GM12878 (cell line): ENCODE measurements at regions not wholly inside any gene's neighbourhood (a gene's known extent, or its start where the extent isn't known, plus 50 kb on each side); places are given as distances from the start of the nearest gene placed in this dataset.

Source experiments
- ATAC-seq: fragments of 200-7000 bp; cut with Tn5 transposase; 3 replicates; pipeline ENCODE4 v1.9.1; 2020; ENCODE audit warnings: mild to moderate bottlenecking, moderate library complexity
- BruUV-seq: library from RNA; stranded (reverse); fragments of 400-500 nt; replicated peaks from 2 replicates; lab custom pipeline; 2021; lab: Mats Ljungman, UMichigan
- CTCF ChIA-PET: fragments of 300-600 bp; sonication (Branson Sonifier 250); formaldehyde crosslinking; extraction: SDS; loops from one replicate; lab custom pipeline; 2021; ENCODE audit warnings: inconsistent platforms; lab: Yijun Ruan, JAX
- POLR2A ChIA-PET: fragments of 350-600 bp; formaldehyde crosslinking; extraction: SDS; loops from one replicate; lab custom pipeline; 2021; ENCODE audit warnings: inconsistent platforms; lab: Charles Lee
- RAD21 ChIA-PET: fragments of 300-600 bp; sonication (Branson Sonifier 250); formaldehyde crosslinking; loops from one replicate; lab custom pipeline; 2023; ENCODE audit warnings: antibody characterized with exemption; ENCODE audit not compliant: unreplicated experiment; lab: Charles Lee
- SMC1A ChIA-PET: fragments of 300-600 bp; sonication (Branson Sonifier 250); formaldehyde crosslinking; loops from one replicate; lab custom pipeline; 2023; ENCODE audit not compliant: unreplicated experiment, uncharacterized antibody; lab: Charles Lee
- DNase-seq: peaks from one replicate; pipeline ENCODE4 v3.0.0-alpha.2; 2011; ENCODE audit warnings: low read depth, low spot score
- FAIRE-seq: peaks from 3 replicates; lab custom pipeline; 2011; peaks lifted over from hg19 to GRCh38; lab: Jason Lieb, UNC
- H2AFZ ChIP-seq: 2 replicates; pipeline ENCODE4 v1.6.0; 2011; ENCODE audit warnings: low read depth, low read length, control low read depth; ENCODE audit not compliant: control insufficient read depth
- H3K27ac ChIP-seq: 2 replicates; pipeline ENCODE4 v1.5.1; 2011; ENCODE audit warnings: control low read depth; ENCODE audit not compliant: control insufficient read depth, insufficient read depth
- H3K27me3 ChIP-seq, 2 experiments: replicated peaks in 1 of 2; 2 replicates each; pipeline versions ENCODE4 v1.6.0 to v1.6.1; 2011; ENCODE audit warnings: low read length in 1 of 2; ENCODE audit not compliant: control insufficient read depth in 2 of 2, insufficient read depth in 2 of 2
- H3K36me3 ChIP-seq, 2 experiments: 2 replicates each; pipeline ENCODE4 v1.5.1; 2011; ENCODE audit warnings: low read length in 1 of 2; ENCODE audit not compliant: control insufficient read depth in 2 of 2, insufficient read depth in 2 of 2
- H3K4me1 ChIP-seq: 2 replicates; pipeline ENCODE4 v1.6.1; 2011; ENCODE audit warnings: mild to moderate bottlenecking, low read length, moderate library complexity, mixed read lengths; ENCODE audit not compliant: control insufficient read depth, insufficient read depth
- H3K4me2 ChIP-seq: 2 replicates; pipeline ENCODE4 v1.6.0; 2011; ENCODE audit warnings: control low read depth; ENCODE audit not compliant: control insufficient read depth, insufficient read depth
- H3K4me3 ChIP-seq: fragments of 200-600 bp; sonication (generic); 2 replicates; pipeline ENCODE4 v1.5.1; 2016
- H3K79me2 ChIP-seq: 2 replicates; pipeline ENCODE4 v1.6.0; 2011; ENCODE audit warnings: low read length; ENCODE audit not compliant: control insufficient read depth, insufficient read depth
- H3K9ac ChIP-seq: 2 replicates; pipeline ENCODE4 v1.8.0; 2011; ENCODE audit warnings: low read length, control low read depth, mixed read lengths; ENCODE audit not compliant: control insufficient read depth, insufficient read depth
- H3K9me3 ChIP-seq: replicated peaks from 3 replicates; pipeline ENCODE4 v1.5.1; 2011; ENCODE audit warnings: mild to moderate bottlenecking, low read length; ENCODE audit not compliant: control insufficient read depth, insufficient read depth
- H4K20me1 ChIP-seq: 2 replicates; pipeline ENCODE4 v1.6.0; 2011; ENCODE audit not compliant: control insufficient read depth, insufficient read depth
- CTCF ChIP-seq, 3 experiments: IDR thresholded peaks in 2 of 3; conservative IDR thresholded peaks in 1 of 3; 2 replicates each; pipeline ENCODE4 v1.5.1; 2011; ENCODE audit warnings: low read depth in 3 of 3, low read length in 3 of 3, mild to moderate bottlenecking in 3 of 3, control low read depth in 2 of 3, moderate library complexity in 2 of 3, inconsistent platforms in 1 of 3, mixed read lengths in 1 of 3; ENCODE audit not compliant: control insufficient read depth in 2 of 3, insufficient read depth in 1 of 3; ENCODE audit errors: extremely low read depth in 1 of 3
- EZH2 ChIP-seq: IDR thresholded peaks from 2 replicates; pipeline ENCODE4 v1.6.1; 2012; ENCODE audit warnings: low read depth, mild to moderate bottlenecking, control low read depth, inconsistent platforms, low read length, borderline replicate concordance; ENCODE audit not compliant: control insufficient read depth
- RELA ChIP-seq: fragments of 450-650 bp; IDR thresholded peaks from 2 replicates; pipeline ENCODE4 v1.8.0; 2014; ENCODE audit warnings: borderline replicate concordance; ENCODE audit not compliant: partially characterized antibody
- SMARCA5 ChIP-seq: fragments of 450-650 bp; IDR thresholded peaks from 2 replicates; pipeline ENCODE4 v1.6.1; 2017; ENCODE audit warnings: mild to moderate bottlenecking
- TBL1XR1 ChIP-seq: IDR thresholded peaks from 2 replicates; pipeline ENCODE4 v1.6.1; 2012; ENCODE audit warnings: low read depth, low read length, improper control_type of control experiment
- YBX1 ChIP-seq: fragments of 450-650 bp; IDR thresholded peaks from 2 replicates; pipeline ENCODE4 v1.6.1; 2016; ENCODE audit warnings: antibody characterized with exemption
- WGBS: methylation state at CpG from one replicate; pipeline ENCODE4 v1.1.6; 2016; ENCODE audit warnings: low lambda C conversion rate; ENCODE audit not compliant: insufficient replicate concordance, insufficient coverage; ENCODE audit errors: missing lambda C conversion rate; 5-methylcytosine and 5-hydroxymethylcytosine counted together
- in situ Hi-C: fragments of 300-500 bp; cut with MboI; formaldehyde crosslinking; loops from 9 replicates; pipeline ENCODE4 v1.14.3; 2018; ENCODE audit warnings: mixed read lengths
- intact Hi-C: fragments of 100-400 bp; cut with micrococcal nuclease; formaldehyde crosslinking; loops from one replicate; pipeline ENCODE4 v1.14.2; 2022; ENCODE audit not compliant: unreplicated experiment
- TF ChIP-seq, protein P1 (sequence below): IDR thresholded peaks from 2 replicates; pipeline ENCODE4 v1.6.1; 2012; ENCODE audit warnings: improper control_type of control experiment, low read depth, low read length; ENCODE audit not compliant: insufficient replicate concordance

DNA sequence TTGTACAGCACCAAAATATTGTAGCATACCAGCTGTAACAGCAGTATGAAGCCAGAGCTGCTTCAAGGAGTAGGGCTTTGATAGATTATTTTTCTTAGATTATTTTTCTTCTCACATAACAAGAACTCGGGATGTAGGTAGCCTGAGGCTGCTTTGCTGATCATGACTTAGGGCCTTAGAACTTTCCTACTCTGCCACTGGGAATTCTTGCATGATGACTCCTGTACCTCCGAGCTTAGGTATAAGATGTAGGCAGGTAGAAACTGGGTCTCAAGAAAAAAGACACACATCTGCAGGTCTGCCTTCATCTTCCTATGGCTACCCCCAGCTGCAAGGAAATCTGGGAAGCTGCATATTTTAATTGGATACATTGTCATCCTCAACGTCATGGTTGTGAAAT is 115.9 kb upstream of the PNPLA4 start:
- ChIA-PET CTCF (interaction anchor here (0.7 to 1.2 kb wide), 3 partner anchors 67 to 695 kb away, joined by 3 read pairs; no protein-coding TSS in a partner anchor), POLR2A (no interaction called here), RAD21 (no interaction called here), SMC1A (interaction anchor here (0.5 kb wide), 1 partner anchor 14 kb away, joined by 3 read pairs; no protein-coding TSS in a partner anchor)
- no peak for TF ChIP-seq RELA
- WGBS = 37% methylated on average over 3 of the region's 3 CpGs
- Histone ChIP-seq H3K4me2 (no peak overlapping the region), H3K9me3 (no peaks in the 10 kb centered on the region), H3K27ac (no peak overlapping the region), H3K79me2 (no peaks in the 10 kb centered on the region), H3K4me1 (peaks cover 1% of the 10 kb centered on the region; the same call in 1 of the 2 replicates), H2AFZ (no peak overlapping the region), H3K9ac (no peak overlapping the region), H3K36me3 (no peaks in the 10 kb centered on the region), H4K20me1 (no peaks in the 10 kb centered on the region), H3K4me3 (no peak overlapping the region), H3K27me3 (no peaks in the 10 kb centered on the region; a peak in 1 of 4 replicates)
- no peak for ATAC-seq
- no peak for DNase-seq
- no peak for FAIRE-seq
- intact Hi-C loops = no loop called here
- in situ Hi-C loops = no loop called here
- BruUV-seq = no TSS peak

- ChIA-PET CTCF (interaction anchor here (0.7 to 1.2 kb wide), 2 partner anchors 101 to 696 kb away, joined by 3 read pairs; no protein-coding TSS in a partner anchor), POLR2A (no interaction called here), SMC1A (no interaction called here), RAD21 (no interaction called here)
- Histone ChIP-seq H3K9ac (no peak overlapping the region), H3K4me2 (no peak overlapping the region), H3K79me2 (no peaks in the 10 kb centered on the region), H3K27me3 (no peaks in the 10 kb centered on the region; a peak in 1 of 4 replicates), H3K9me3 (no peaks in the 10 kb centered on the region), H3K27ac (no peak overlapping the region), H2AFZ (no peak overlapping the region), H3K4me1 (no peaks in the 10 kb centered on the region), H3K4me3 (no peak overlapping the region), H4K20me1 (no peaks in the 10 kb centered on the region), H3K36me3 (no peaks in the 10 kb centered on the region)
- 0% methylated on average over 1 of the region's 1 CpG for WGBS
- in situ Hi-C loops (no loop called here), intact Hi-C loops (no loop called here)
- no TSS peak for BruUV-seq
- DNase-seq (no peak), ATAC-seq (peak; percentile 74), FAIRE-seq (no peak)
- TF ChIP-seq SMARCA5 (no peak), TBL1XR1 (no peak), YBX1 (no peak), EZH2 (no peak), CTCF (IDR thresholded peaks at IDR 0.05 in 2 of 3, conservative IDR thresholded peaks at IDR 0.05 in 1 of 3; ENCODE audit: control insufficient read depth in 2 of 3, extremely low read depth in 1 of 3, insufficient read depth in 1 of 3, low read depth in 3 of 3, low read length in 3 of 3) (peak in 2 of 3 experiments; percentile 21 to 26; a peak in 3 of 6 replicates)
- TF ChIP-seq, protein P1, sequence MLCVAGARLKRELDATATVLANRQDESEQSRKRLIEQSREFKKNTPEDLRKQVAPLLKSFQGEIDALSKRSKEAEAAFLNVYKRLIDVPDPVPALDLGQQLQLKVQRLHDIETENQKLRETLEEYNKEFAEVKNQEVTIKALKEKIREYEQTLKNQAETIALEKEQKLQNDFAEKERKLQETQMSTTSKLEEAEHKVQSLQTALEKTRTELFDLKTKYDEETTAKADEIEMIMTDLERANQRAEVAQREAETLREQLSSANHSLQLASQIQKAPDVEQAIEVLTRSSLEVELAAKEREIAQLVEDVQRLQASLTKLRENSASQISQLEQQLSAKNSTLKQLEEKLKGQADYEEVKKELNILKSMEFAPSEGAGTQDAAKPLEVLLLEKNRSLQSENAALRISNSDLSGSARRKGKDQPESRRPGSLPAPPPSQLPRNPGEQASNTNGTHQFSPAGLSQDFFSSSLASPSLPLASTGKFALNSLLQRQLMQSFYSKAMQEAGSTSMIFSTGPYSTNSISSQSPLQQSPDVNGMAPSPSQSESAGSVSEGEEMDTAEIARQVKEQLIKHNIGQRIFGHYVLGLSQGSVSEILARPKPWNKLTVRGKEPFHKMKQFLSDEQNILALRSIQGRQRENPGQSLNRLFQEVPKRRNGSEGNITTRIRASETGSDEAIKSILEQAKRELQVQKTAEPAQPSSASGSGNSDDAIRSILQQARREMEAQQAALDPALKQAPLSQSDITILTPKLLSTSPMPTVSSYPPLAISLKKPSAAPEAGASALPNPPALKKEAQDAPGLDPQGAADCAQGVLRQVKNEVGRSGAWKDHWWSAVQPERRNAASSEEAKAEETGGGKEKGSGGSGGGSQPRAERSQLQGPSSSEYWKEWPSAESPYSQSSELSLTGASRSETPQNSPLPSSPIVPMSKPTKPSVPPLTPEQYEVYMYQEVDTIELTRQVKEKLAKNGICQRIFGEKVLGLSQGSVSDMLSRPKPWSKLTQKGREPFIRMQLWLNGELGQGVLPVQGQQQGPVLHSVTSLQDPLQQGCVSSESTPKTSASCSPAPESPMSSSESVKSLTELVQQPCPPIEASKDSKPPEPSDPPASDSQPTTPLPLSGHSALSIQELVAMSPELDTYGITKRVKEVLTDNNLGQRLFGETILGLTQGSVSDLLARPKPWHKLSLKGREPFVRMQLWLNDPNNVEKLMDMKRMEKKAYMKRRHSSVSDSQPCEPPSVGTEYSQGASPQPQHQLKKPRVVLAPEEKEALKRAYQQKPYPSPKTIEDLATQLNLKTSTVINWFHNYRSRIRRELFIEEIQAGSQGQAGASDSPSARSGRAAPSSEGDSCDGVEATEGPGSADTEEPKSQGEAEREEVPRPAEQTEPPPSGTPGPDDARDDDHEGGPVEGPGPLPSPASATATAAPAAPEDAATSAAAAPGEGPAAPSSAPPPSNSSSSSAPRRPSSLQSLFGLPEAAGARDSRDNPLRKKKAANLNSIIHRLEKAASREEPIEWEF = no peak
These were observed 115.1 kb upstream of the PNPLA4 start for GRCh38 chrX:8042304-8042703.
